ENCODE measurements at regions not wholly inside any gene's neighbourhood (a gene's known extent, or its start where the extent isn't known, plus 50 kb on each side); places are given as distances from the start of the nearest gene placed in this dataset.

DNA sequence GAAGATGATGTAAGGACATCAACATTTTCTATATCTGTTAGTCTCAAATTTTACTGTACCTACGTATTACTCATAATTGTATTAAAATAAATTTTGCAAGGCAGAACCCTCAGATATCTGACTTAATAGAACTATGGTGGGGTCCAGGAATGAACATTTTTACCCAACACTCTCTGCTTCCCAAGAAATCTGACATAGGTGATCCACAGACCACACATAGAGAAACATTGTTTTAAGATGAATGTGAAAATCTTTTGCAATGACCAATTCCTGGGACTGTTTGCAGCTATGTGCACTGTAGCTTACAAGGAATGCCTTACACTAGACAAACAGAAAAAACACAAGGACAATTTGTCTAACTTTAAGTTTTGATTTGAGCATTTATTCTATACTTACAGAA lies 645.6 kb upstream of the ADGRL2 start:
- H3K27me3 ChIP-seq (replicated peaks; ENCODE audit: insufficient read depth, low read depth, low read length, poor library complexity): no peaks in the 10 kb centered on the region
- intact Hi-C loops (cut with micrococcal nuclease; ENCODE audit: unreplicated experiment): no loop called here
- no peaks in the 10 kb centered on the region for H3K36me3 ChIP-seq (ENCODE audit: insufficient read depth, low read length, poor library complexity, severe bottlenecking)
- no peak overlapping the region for H3K27ac ChIP-seq (ENCODE audit: low read depth, low read length, poor library complexity, severe bottlenecking)
- TF ChIP-seq, protein P1, sequence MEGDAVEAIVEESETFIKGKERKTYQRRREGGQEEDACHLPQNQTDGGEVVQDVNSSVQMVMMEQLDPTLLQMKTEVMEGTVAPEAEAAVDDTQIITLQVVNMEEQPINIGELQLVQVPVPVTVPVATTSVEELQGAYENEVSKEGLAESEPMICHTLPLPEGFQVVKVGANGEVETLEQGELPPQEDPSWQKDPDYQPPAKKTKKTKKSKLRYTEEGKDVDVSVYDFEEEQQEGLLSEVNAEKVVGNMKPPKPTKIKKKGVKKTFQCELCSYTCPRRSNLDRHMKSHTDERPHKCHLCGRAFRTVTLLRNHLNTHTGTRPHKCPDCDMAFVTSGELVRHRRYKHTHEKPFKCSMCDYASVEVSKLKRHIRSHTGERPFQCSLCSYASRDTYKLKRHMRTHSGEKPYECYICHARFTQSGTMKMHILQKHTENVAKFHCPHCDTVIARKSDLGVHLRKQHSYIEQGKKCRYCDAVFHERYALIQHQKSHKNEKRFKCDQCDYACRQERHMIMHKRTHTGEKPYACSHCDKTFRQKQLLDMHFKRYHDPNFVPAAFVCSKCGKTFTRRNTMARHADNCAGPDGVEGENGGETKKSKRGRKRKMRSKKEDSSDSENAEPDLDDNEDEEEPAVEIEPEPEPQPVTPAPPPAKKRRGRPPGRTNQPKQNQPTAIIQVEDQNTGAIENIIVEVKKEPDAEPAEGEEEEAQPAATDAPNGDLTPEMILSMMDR (conservative IDR thresholded peaks at IDR 0.05; ENCODE audit: low read depth, low read length): no peak
- no peak for TF ChIP-seq EZH2 (IDR thresholded peaks at IDR 0.05; ENCODE audit: borderline replicate concordance, low read depth, low read length, poor library complexity, severe bottlenecking)
- ChIA-PET POLR2A (ENCODE audit: low non-redundant PET) (no interaction called here), CTCF (no interaction called here)
- no peak for DNase-seq (ENCODE audit: low spot score)
- H3K9me3 ChIP-seq (ENCODE audit: low read depth, low read length, poor library complexity, severe bottlenecking): no peaks in the 10 kb centered on the region
- no peak overlapping the region for H3K4me3 ChIP-seq (ENCODE audit: low read depth, low read length, poor library complexity, severe bottlenecking)
- no peaks in the 10 kb centered on the region for H3K4me1 ChIP-seq (ENCODE audit: insufficient read depth, low read length, poor library complexity, severe bottlenecking)
- no TSS peak for BruUV-seq (replicated peaks)

DNA sequence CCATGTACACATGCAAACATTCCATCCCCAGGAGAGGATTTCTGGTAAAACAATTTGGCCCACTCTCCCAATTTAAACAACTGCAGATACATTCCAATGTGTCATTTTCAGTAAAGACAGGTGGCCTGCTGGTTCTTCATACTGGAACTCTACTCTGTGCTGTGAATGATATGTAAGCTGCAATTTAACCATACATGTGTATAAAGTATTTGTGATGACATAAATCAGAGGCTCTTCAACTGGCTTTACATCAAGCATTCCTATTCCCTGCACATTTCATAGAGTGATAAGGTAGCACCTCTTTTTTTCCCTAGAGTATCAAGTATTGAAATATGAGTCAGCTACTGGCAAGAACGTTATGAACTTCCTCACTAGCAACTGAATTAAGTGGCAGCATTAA lies 649.5 kb upstream of the ADGRL2 start:
- no peak for DNase-seq (ENCODE audit: low spot score)
- CTCF ChIA-PET: no interaction called here
- H3K36me3 ChIP-seq (ENCODE audit: insufficient read depth, low read length, poor library complexity, severe bottlenecking): no peaks in the 10 kb centered on the region
- intact Hi-C loops (cut with micrococcal nuclease; ENCODE audit: unreplicated experiment): no loop called here
- H3K27ac ChIP-seq (ENCODE audit: low read depth, low read length, poor library complexity, severe bottlenecking): no peak overlapping the region
- H3K27me3 ChIP-seq (replicated peaks; ENCODE audit: insufficient read depth, low read depth, low read length, poor library complexity): no peaks in the 10 kb centered on the region
- POLR2A ChIA-PET (ENCODE audit: low non-redundant PET): interaction anchor here (0.6 kb wide), 1 partner anchor 27 kb away, joined by 3 read pairs; no protein-coding TSS in a partner anchor
- no TSS peak for BruUV-seq (replicated peaks)
- H3K4me3 ChIP-seq (ENCODE audit: low read depth, low read length, poor library complexity, severe bottlenecking): no peak overlapping the region
- H3K9me3 ChIP-seq (ENCODE audit: low read depth, low read length, poor library complexity, severe bottlenecking): no peaks in the 10 kb centered on the region
- no peak for TF ChIP-seq EZH2 (IDR thresholded peaks at IDR 0.05; ENCODE audit: borderline replicate concordance, low read depth, low read length, poor library complexity, severe bottlenecking)
- TF ChIP-seq, protein P1 (conservative IDR thresholded peaks at IDR 0.05; ENCODE audit: low read depth, low read length): no peak
- H3K4me1 ChIP-seq (ENCODE audit: insufficient read depth, low read length, poor library complexity, severe bottlenecking): no peaks in the 10 kb centered on the region

DNA sequence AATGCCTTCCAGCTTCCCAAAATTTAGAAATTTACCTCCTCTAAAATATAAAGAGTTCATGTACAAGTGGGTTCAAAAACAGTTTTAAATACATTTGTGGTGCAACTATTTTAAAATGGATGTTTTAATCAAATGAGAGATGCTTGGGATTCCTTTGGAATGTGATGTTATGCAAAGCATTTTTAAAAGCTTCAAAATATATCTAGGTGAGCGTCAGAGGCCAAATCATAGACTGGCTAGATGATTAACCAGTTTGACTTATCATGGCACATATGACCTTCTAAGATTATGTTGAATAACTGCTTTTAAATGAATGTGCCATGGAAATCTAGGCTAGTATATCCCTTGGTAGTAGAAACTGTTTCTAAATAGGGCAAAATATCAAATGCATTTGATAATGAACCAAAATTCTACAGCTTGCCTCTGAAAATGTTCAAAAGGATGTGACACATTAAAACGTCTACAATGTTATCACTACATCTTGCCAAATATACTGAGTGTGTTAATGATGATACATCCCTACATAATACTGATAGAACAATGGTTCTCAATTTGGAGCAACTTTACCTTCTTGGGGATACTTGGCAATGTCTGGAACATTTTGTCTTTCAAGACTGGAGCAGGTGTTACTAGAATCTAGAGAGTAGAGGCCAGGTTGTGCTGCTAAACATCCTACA lies 650.9 kb upstream of the ADGRL2 start:
- no peaks in the 10 kb centered on the region for H3K36me3 ChIP-seq (ENCODE audit: insufficient read depth, low read length, poor library complexity, severe bottlenecking)
- intact Hi-C loops (cut with micrococcal nuclease; ENCODE audit: unreplicated experiment): no loop called here
- CTCF ChIA-PET: no interaction called here
- H3K4me3 ChIP-seq (ENCODE audit: low read depth, low read length, poor library complexity, severe bottlenecking): no peak overlapping the region
- no peaks in the 10 kb centered on the region for H3K9me3 ChIP-seq (ENCODE audit: low read depth, low read length, poor library complexity, severe bottlenecking)
- DNase-seq (ENCODE audit: low spot score): no peak
- TF ChIP-seq, protein P1 (conservative IDR thresholded peaks at IDR 0.05; ENCODE audit: low read depth, low read length): no peak
- TF ChIP-seq EZH2 (IDR thresholded peaks at IDR 0.05; ENCODE audit: borderline replicate concordance, low read depth, low read length, poor library complexity, severe bottlenecking): no peak
- POLR2A ChIA-PET (ENCODE audit: low non-redundant PET): no interaction called here
- no TSS peak for BruUV-seq (replicated peaks)
- no peak overlapping the region for H3K27ac ChIP-seq (ENCODE audit: low read depth, low read length, poor library complexity, severe bottlenecking)
- no peaks in the 10 kb centered on the region for H3K27me3 ChIP-seq (replicated peaks; ENCODE audit: insufficient read depth, low read depth, low read length, poor library complexity)
- no peaks in the 10 kb centered on the region for H3K4me1 ChIP-seq (ENCODE audit: insufficient read depth, low read length, poor library complexity, severe bottlenecking)

All from A673 (cell line).